Left lung (tissue), 4 donors: ENCODE measurements at regions not wholly inside any gene's neighbourhood (a gene's known extent, or its start where the extent isn't known, plus 50 kb on each side); places are given as distances from the start of the nearest gene placed in this dataset.

Experiments
- ATAC-seq: fragments of 200-7000 bp; cut with Tn5 transposase; one replicate; pipeline ENCODE4 v1.9.1; 2020; ENCODE audit warnings: moderate library complexity
- DNase-seq, 4 donors: peaks; one replicate each; pipeline ENCODE4 v3.0.0-alpha.2; 2013 to 2020
- H3K27ac ChIP-seq, 2 donors: fragments of 200-600 bp; sonication (generic) in 1 of 2; one replicate each; pipeline versions ENCODE4 v1.5.0 to v1.8.0; 2020 to 2021
- H3K27me3 ChIP-seq, 2 donors: fragments of 200-600 bp; sonication (generic) in 1 of 2; one replicate each; pipeline versions ENCODE4 v1.5.0 to v1.8.0; 2020 to 2021
- H3K36me3 ChIP-seq, 2 donors: fragments of 200-600 bp; sonication (generic) in 1 of 2; one replicate each; pipeline versions ENCODE4 v1.5.0 to v1.8.0; 2020 to 2021
- H3K4me1 ChIP-seq, 2 donors: fragments of 200-600 bp; one replicate each; pipeline ENCODE4 v1.8.0; 2021
- H3K4me3 ChIP-seq, 2 donors: fragments of 200-600 bp; sonication (generic) in 1 of 2; one replicate each; pipeline versions ENCODE4 v1.5.0 to v1.8.0; 2020 to 2021; ENCODE audit warnings: mild to moderate bottlenecking in 1 of 2
- H3K9me3 ChIP-seq, 2 donors: fragments of 200-600 bp; sonication (generic) in 1 of 2; one replicate each; pipeline versions ENCODE4 v1.5.0 to v1.8.0; 2020 to 2021
- intact Hi-C, 2 donors: fragments of 100-400 bp; cut with DNase I; formaldehyde crosslinking; loops; one replicate each; pipeline versions ENCODE4 v1.11.2 to v1.14.2; 2022
- TF ChIP-seq, protein P1 (sequence below), 2 donors: fragments of 200-600 bp; sonication (generic) in 1 of 2; IDR thresholded peaks; one replicate each; pipeline versions ENCODE4 v1.5.0 to v1.8.0; 2021; ENCODE audit warnings: antibody characterized with exemption in 2 of 2
- donor health status: DM: no; HTN: yes; CAD: no.
- donor health status: DM: no; HTN: no; CAD: no.

DNA sequence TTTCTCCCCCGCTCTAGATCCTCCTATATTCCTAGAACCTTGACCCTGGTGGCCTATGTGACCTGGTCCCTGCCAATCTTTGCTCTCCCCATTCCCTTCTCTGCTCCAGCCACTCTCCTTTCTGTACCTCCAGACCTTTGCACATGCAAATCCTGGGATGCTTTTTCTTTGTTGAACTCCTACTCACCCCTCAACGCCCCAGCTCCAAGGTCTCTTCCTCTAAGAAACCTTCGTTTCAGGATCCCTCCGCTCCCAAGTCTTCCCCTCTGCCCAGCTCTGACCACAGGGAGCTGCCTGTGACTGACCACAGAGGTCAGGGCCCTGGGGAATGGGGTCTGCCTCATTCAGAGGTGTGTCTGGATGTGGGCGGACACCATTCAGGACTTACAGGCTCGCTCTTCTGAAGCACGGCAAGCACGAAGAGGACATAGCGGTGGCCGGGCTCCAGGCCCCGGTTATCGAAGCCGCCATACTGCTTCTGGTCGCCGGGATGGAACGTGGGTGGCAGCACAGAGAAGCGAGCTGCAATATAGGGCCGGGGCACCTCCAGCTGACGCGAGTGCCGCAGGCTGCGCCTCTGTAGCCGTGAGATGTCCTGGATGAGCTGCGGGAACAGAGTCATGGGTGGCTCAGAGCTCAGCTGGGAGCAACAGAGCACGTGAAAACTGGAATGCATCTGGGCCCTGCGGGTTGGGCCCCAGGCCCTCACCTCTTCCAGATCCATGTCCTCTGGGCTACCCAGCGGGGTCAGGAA lies 120.9 kb downstream of the PTPRS start:
- no peaks in the 10 kb centered on the region for H3K27me3 ChIP-seq
- no peaks in the 10 kb centered on the region for H3K9me3 ChIP-seq
- no peaks in the 10 kb centered on the region for H3K4me1 ChIP-seq
- TF ChIP-seq, protein P1, sequence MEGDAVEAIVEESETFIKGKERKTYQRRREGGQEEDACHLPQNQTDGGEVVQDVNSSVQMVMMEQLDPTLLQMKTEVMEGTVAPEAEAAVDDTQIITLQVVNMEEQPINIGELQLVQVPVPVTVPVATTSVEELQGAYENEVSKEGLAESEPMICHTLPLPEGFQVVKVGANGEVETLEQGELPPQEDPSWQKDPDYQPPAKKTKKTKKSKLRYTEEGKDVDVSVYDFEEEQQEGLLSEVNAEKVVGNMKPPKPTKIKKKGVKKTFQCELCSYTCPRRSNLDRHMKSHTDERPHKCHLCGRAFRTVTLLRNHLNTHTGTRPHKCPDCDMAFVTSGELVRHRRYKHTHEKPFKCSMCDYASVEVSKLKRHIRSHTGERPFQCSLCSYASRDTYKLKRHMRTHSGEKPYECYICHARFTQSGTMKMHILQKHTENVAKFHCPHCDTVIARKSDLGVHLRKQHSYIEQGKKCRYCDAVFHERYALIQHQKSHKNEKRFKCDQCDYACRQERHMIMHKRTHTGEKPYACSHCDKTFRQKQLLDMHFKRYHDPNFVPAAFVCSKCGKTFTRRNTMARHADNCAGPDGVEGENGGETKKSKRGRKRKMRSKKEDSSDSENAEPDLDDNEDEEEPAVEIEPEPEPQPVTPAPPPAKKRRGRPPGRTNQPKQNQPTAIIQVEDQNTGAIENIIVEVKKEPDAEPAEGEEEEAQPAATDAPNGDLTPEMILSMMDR (IDR thresholded peaks at IDR 0.05), result no peak
- no peak overlapping the region for H3K4me3 ChIP-seq
- intact Hi-C loops, result no loop called here
- no peak for ATAC-seq
- no peak for DNase-seq
- peaks cover 0 to 53% of the 10 kb centered on the region in 2 donors for H3K36me3 ChIP-seq
- H3K27ac ChIP-seq, result no peak overlapping the region

GRCh38 chr19:5218963-5219530 lies 121.6 kb downstream of the PTPRS start:
- peaks cover 0 to 57% of the 10 kb centered on the region in 2 donors for H3K36me3 ChIP-seq

GRCh38 chr19:5218255-5218855 lies 122.3 kb downstream of the PTPRS start:
- intact Hi-C loops, result no loop called here
- Histone ChIP-seq H3K27ac (no peak overlapping the region), H3K27me3 (no peaks in the 10 kb centered on the region), H3K4me3 (no peak overlapping the region), H3K9me3 (no peaks in the 10 kb centered on the region), H3K4me1 (no peaks in the 10 kb centered on the region), H3K36me3 (peaks cover 0 to 64% of the 10 kb centered on the region in 2 donors)
- ATAC-seq, result no peak
- no peak for DNase-seq
- TF ChIP-seq, protein P1 (IDR thresholded peaks at IDR 0.05), result no peak

More at GRCh38 chr19:5218963-5219530, 121.6 kb downstream of the PTPRS start:
- TF ChIP-seq, protein P1 (IDR thresholded peaks at IDR 0.05), result no peak
- ATAC-seq (no peak), DNase-seq (no peak)
- Histone ChIP-seq H3K4me3 (no peak overlapping the region), H3K4me1 (no peaks in the 10 kb centered on the region), H3K27ac (no peak overlapping the region), H3K27me3 (no peaks in the 10 kb centered on the region), H3K9me3 (no peaks in the 10 kb centered on the region)
- intact Hi-C loops, result no loop called here

- Histone ChIP-seq H3K27me3 (no peaks in the 10 kb centered on the region), H3K36me3 (peaks cover 0 to 63% of the 10 kb centered on the region in 2 donors), H3K4me3 (no peak overlapping the region), H3K27ac (no peak overlapping the region), H3K9me3 (no peaks in the 10 kb centered on the region), H3K4me1 (no peaks in the 10 kb centered on the region)
- DNase-seq (no peak), ATAC-seq (no peak)
- TF ChIP-seq, protein P1 (IDR thresholded peaks at IDR 0.05), result no peak
- intact Hi-C loops, result no loop called here
Observed at GRCh38 chr19:5217171-5217570, 123.4 kb downstream of the PTPRS start.

- intact Hi-C loops, result no loop called here
- Histone ChIP-seq H3K4me1 (no peaks in the 10 kb centered on the region), H3K9me3 (no peaks in the 10 kb centered on the region), H3K27ac (no peak overlapping the region), H3K27me3 (no peaks in the 10 kb centered on the region), H3K4me3 (no peak overlapping the region), H3K36me3 (peaks cover 0 to 72% of the 10 kb centered on the region in 2 donors)
- DNase-seq (no peak), ATAC-seq (no peak)
- TF ChIP-seq, protein P1 (IDR thresholded peaks at IDR 0.05), result no peak
Observed at GRCh38 chr19:5216141-5216847, 124.3 kb downstream of the PTPRS start.
